IgD-negative memory B cell (primary cell): ENCODE measurements at regions not wholly inside any gene's neighbourhood (a gene's known extent, or its start where the extent isn't known, plus 50 kb on each side); places are given as distances from the start of the nearest gene placed in this dataset.

ENCODE experiments used
- H3K27ac Mint-ChIP-seq, 3 donors: one replicate each; pipeline ENCODE4 v1.8.0; 2020 to 2022; ENCODE audit warnings: mild to moderate bottlenecking in 3 of 3, mixed read lengths in 3 of 3, moderate library complexity in 1 of 3
- H3K27me3 Mint-ChIP-seq: one replicate; pipeline ENCODE4 v1.8.0; 2021; ENCODE audit warnings: mixed read lengths
- H3K36me3 Mint-ChIP-seq: one replicate; pipeline ENCODE4 v1.8.0; 2020; ENCODE audit warnings: mild to moderate bottlenecking, mixed read lengths
- H3K4me1 Mint-ChIP-seq, 3 donors: one replicate each; pipeline ENCODE4 v1.8.0; 2020 to 2022; ENCODE audit warnings: mixed read lengths in 3 of 3, mild to moderate bottlenecking in 1 of 3
- H3K4me3 Mint-ChIP-seq, 4 donors: one replicate each; pipeline ENCODE4 v1.8.0; 2020 to 2022; ENCODE audit warnings: mild to moderate bottlenecking in 4 of 4, mixed read lengths in 4 of 4, moderate library complexity in 3 of 4
- H3K9me3 Mint-ChIP-seq, 3 donors: one replicate each; pipeline ENCODE4 v1.8.0; 2020 to 2021; ENCODE audit warnings: mixed read lengths in 3 of 3, mild to moderate bottlenecking in 1 of 3

- H3K27me3 Mint-ChIP-seq: no peaks in the 10 kb centered on the region
- peaks cover 0 to 4% (median 3%) of the 10 kb centered on the region in 3 donors for H3K9me3 Mint-ChIP-seq
- H3K4me3 Mint-ChIP-seq: no peak overlapping the region
- no peaks in the 10 kb centered on the region for H3K4me1 Mint-ChIP-seq
- no peak overlapping the region for H3K27ac Mint-ChIP-seq
- H3K36me3 Mint-ChIP-seq: no peaks in the 10 kb centered on the region
Observed at GRCh38 chr5:82405618-82406204, 127.6 kb upstream of the RPS23 start.

- Mint-ChIP-seq H3K4me1 (no peaks in the 10 kb centered on the region), H3K27ac (no peak overlapping the region), H3K4me3 (no peak overlapping the region), H3K27me3 (no peaks in the 10 kb centered on the region), H3K9me3 (peaks cover 0 to 4% (median 3%) of the 10 kb centered on the region in 3 donors), H3K36me3 (no peaks in the 10 kb centered on the region)
Observed at GRCh38 chr5:82405161-82405560, 127.0 kb upstream of the RPS23 start.

- H3K36me3 Mint-ChIP-seq: no peaks in the 10 kb centered on the region
- no peaks in the 10 kb centered on the region for H3K4me1 Mint-ChIP-seq
- no peak overlapping the region for H3K4me3 Mint-ChIP-seq
- H3K9me3 Mint-ChIP-seq: peaks cover 0 to 4% (median 3%) of the 10 kb centered on the region in 3 donors
- H3K27me3 Mint-ChIP-seq: no peaks in the 10 kb centered on the region
- H3K27ac Mint-ChIP-seq: no peak overlapping the region
Observed at GRCh38 chr5:82404382-82404945, 126.3 kb upstream of the RPS23 start.

- no peak overlapping the region for H3K27ac Mint-ChIP-seq
- peaks cover 0 to 4% (median 3%) of the 10 kb centered on the region in 3 donors for H3K9me3 Mint-ChIP-seq
- H3K4me1 Mint-ChIP-seq: no peaks in the 10 kb centered on the region
- no peaks in the 10 kb centered on the region for H3K36me3 Mint-ChIP-seq
- no peak overlapping the region for H3K4me3 Mint-ChIP-seq
- H3K27me3 Mint-ChIP-seq: no peaks in the 10 kb centered on the region
Observed at GRCh38 chr5:82403724-82404123, 125.6 kb upstream of the RPS23 start.

GRCh38 chr5:82403026-82403425 lies 124.9 kb upstream of the RPS23 start:
- H3K27me3 Mint-ChIP-seq: no peaks in the 10 kb centered on the region
- H3K4me1 Mint-ChIP-seq: no peaks in the 10 kb centered on the region
- H3K4me3 Mint-ChIP-seq: no peak overlapping the region
- H3K36me3 Mint-ChIP-seq: no peaks in the 10 kb centered on the region
- peaks cover 0 to 4% (median 3%) of the 10 kb centered on the region in 3 donors for H3K9me3 Mint-ChIP-seq
- H3K27ac Mint-ChIP-seq: no peak overlapping the region

- no peak overlapping the region for H3K4me3 Mint-ChIP-seq
- H3K4me1 Mint-ChIP-seq: no peaks in the 10 kb centered on the region
- H3K9me3 Mint-ChIP-seq: no peaks in the 10 kb centered on the region
- no peaks in the 10 kb centered on the region for H3K36me3 Mint-ChIP-seq
- no peak overlapping the region for H3K27ac Mint-ChIP-seq
- H3K27me3 Mint-ChIP-seq: no peaks in the 10 kb centered on the region
Observed at GRCh38 chr5:82399111-82399510, 121.0 kb upstream of the RPS23 start.

GRCh38 chr5:82397741-82398320 lies 119.7 kb upstream of the RPS23 start:
- Mint-ChIP-seq H3K27me3 (no peaks in the 10 kb centered on the region), H3K4me1 (no peaks in the 10 kb centered on the region), H3K36me3 (no peaks in the 10 kb centered on the region), H3K9me3 (no peaks in the 10 kb centered on the region), H3K27ac (no peak overlapping the region), H3K4me3 (no peak overlapping the region)

- no peaks in the 10 kb centered on the region for H3K9me3 Mint-ChIP-seq
- no peaks in the 10 kb centered on the region for H3K4me1 Mint-ChIP-seq
- H3K36me3 Mint-ChIP-seq: no peaks in the 10 kb centered on the region
- H3K27ac Mint-ChIP-seq: no peak overlapping the region
- no peaks in the 10 kb centered on the region for H3K27me3 Mint-ChIP-seq
- no peak overlapping the region for H3K4me3 Mint-ChIP-seq
Observed at GRCh38 chr5:82396871-82397514, 118.8 kb upstream of the RPS23 start.

GRCh38 chr5:82396396-82396795 lies 118.2 kb upstream of the RPS23 start:
- no peaks in the 10 kb centered on the region for H3K9me3 Mint-ChIP-seq
- no peak overlapping the region for H3K27ac Mint-ChIP-seq
- H3K4me1 Mint-ChIP-seq: no peaks in the 10 kb centered on the region
- no peaks in the 10 kb centered on the region for H3K27me3 Mint-ChIP-seq
- H3K4me3 Mint-ChIP-seq: no peak overlapping the region
- no peaks in the 10 kb centered on the region for H3K36me3 Mint-ChIP-seq

- Mint-ChIP-seq H3K36me3 (no peaks in the 10 kb centered on the region), H3K27ac (no peak overlapping the region), H3K4me1 (peaks cover 0 to 2% (median 0%) of the 10 kb centered on the region in 3 donors), H3K27me3 (peaks cover 2% of the 10 kb centered on the region), H3K4me3 (no peak overlapping the region), H3K9me3 (no peaks in the 10 kb centered on the region)
Observed at GRCh38 chr5:82393951-82394350, 115.8 kb upstream of the RPS23 start.

- Mint-ChIP-seq H3K27me3 (peaks cover 2% of the 10 kb centered on the region), H3K4me1 (peaks cover 0 to 2% (median 0%) of the 10 kb centered on the region in 3 donors), H3K36me3 (no peaks in the 10 kb centered on the region), H3K4me3 (no peak overlapping the region), H3K27ac (no peak overlapping the region), H3K9me3 (no peaks in the 10 kb centered on the region)
Observed at GRCh38 chr5:82390088-82390487, 111.9 kb upstream of the RPS23 start.

- no peak overlapping the region for H3K4me3 Mint-ChIP-seq
- H3K27ac Mint-ChIP-seq: no peak overlapping the region
- peaks cover 0 to 2% (median 0%) of the 10 kb centered on the region in 3 donors for H3K4me1 Mint-ChIP-seq
- peaks cover 4% of the 10 kb centered on the region for H3K27me3 Mint-ChIP-seq
- H3K9me3 Mint-ChIP-seq: no peaks in the 10 kb centered on the region
- no peaks in the 10 kb centered on the region for H3K36me3 Mint-ChIP-seq
Observed at GRCh38 chr5:82389347-82389746, 111.2 kb upstream of the RPS23 start.

- Mint-ChIP-seq H3K9me3 (no peaks in the 10 kb centered on the region), H3K36me3 (no peaks in the 10 kb centered on the region), H3K27me3 (peaks cover 4% of the 10 kb centered on the region), H3K4me3 (no peak overlapping the region), H3K27ac (no peak overlapping the region), H3K4me1 (peaks cover 0 to 2% (median 0%) of the 10 kb centered on the region in 3 donors)
Observed at GRCh38 chr5:82388181-82388580, 110.0 kb upstream of the RPS23 start.

- Mint-ChIP-seq H3K4me3 (no peak overlapping the region), H3K4me1 (peaks cover 0 to 2% (median 0%) of the 10 kb centered on the region in 3 donors), H3K27me3 (peaks cover 4% of the 10 kb centered on the region), H3K9me3 (no peaks in the 10 kb centered on the region), H3K36me3 (no peaks in the 10 kb centered on the region), H3K27ac (no peak overlapping the region)
Observed at GRCh38 chr5:82387819-82388166, 109.6 kb upstream of the RPS23 start.

- Mint-ChIP-seq H3K9me3 (no peaks in the 10 kb centered on the region), H3K27ac (no peak overlapping the region), H3K36me3 (no peaks in the 10 kb centered on the region), H3K27me3 (peaks cover 4% of the 10 kb centered on the region), H3K4me1 (peaks cover 0 to 2% (median 0%) of the 10 kb centered on the region in 3 donors), H3K4me3 (no peak overlapping the region)
Observed at GRCh38 chr5:82387001-82387818, 109.1 kb upstream of the RPS23 start.
